ENCODE measurements at regions not wholly inside any gene's neighbourhood (a gene's known extent, or its start where the extent isn't known, plus 50 kb on each side); places are given as distances from the start of the nearest gene placed in this dataset.

DNA sequence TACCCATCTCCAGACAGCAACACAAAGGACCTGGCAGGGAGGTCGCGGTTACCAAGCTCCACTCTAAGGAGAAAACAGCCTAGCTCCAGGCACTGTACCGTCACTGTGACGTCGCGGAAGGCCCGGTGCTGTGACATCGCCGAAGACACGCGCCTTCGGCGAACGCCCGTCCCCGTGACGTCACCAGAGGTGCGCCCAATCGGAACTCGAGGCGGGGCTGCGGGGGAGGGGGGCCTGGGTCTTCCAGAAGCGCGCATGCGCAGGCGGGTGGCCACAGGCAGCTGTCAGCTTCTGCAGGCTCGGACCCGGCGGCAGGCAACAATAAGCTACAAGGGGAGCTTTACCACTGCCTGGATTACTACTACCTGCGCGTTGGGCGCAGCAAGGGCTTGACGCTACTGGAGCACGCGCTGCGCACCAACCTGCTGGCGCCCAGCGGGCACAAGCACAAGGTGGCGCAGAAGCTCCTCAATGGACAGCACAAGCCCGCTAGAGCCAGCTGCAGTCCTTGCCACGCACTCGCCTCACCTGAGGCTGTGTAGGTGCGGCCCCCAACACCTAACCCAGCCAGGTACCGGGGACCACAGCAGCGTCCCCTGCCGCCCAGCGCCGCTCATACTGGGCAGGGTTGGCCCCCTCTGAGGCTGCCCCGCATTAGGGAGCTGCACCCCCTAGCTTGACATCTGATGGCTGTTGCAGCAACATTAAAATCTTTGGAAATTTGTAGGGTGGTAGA, 208.4 kb downstream of the TPST1 start:
- peak overlapping the region; percentile 80 to 81 for H3K27ac Mint-ChIP-seq

DNA sequence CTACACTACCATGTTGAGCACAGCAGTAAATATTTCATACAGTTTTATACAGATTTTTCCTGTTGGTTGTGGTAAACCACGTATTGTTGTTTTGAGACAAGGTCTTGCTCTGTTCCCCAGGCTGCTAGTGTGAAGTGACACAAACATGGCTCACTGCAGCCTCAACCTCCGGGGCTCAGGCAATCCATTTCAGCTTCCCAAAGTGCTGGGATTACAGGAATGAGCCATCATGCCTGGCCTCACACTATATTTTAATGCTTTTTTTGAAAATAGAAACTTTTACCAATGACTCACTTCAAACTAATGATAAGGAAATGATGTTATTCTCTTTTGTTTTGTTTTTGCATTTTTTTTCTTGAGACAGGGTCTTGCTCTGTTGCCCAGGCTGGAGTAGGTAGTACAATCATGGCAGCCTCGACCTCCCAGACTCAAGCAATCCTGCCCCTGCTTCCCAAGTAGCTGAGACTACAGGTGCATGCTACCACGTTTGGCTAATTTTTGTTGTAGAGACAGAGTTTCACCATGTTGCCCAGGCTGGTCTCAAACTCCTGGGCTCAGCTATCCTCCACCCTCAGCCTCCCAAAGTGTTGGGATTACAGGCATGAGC, 210.6 kb downstream of the TPST1 start:
- Histone ChIP-seq H3K27ac (ENCODE audit: low read length) (no peak overlapping the region), H3K27me3 (ENCODE audit: control insufficient read depth, insufficient read depth, low read length) (no peaks in the 10 kb centered on the region), H3K4me3 (ENCODE audit: low read length) (no peak overlapping the region), H3K9me3 (ENCODE audit: control insufficient read depth, insufficient read depth, low read length) (no peaks in the 10 kb centered on the region), H3K4me1 (ENCODE audit: control insufficient read depth, insufficient read depth, low read length) (peaks cover 18% of the 10 kb centered on the region), H3K36me3 (ENCODE audit: control insufficient read depth, insufficient read depth, low read length) (no peaks in the 10 kb centered on the region)
- WGBS (ENCODE audit: insufficient coverage), result 61% methylated on average over 4 of the region's 4 CpGs
- DNase-seq (no peak), ATAC-seq (no peak)
- Mint-ChIP-seq H3K4me1 (peaks cover 0 to 11% of the 10 kb centered on the region in 2 donors), H3K9me3 (no peaks in the 10 kb centered on the region), H3K4me3 (no peak overlapping the region), H3K36me3 (no peaks in the 10 kb centered on the region), H3K27ac (no peak overlapping the region), H3K27me3 (ENCODE audit: low read depth in 2 of 2) (no peaks in the 10 kb centered on the region)
- intact Hi-C loops (cut with micrococcal nuclease), result no loop called here
- TF ChIP-seq CTCF (IDR thresholded peaks at IDR 0.05), result no peak

More for the DNA sequence above, 208.4 kb downstream of the TPST1 start:
- ATAC-seq (peak; percentile 92 to 96 (median 93)), DNase-seq (peak; percentile 80 to 91)
- Histone ChIP-seq H3K36me3 (ENCODE audit: control insufficient read depth, insufficient read depth, low read length) (no peaks in the 10 kb centered on the region), H3K4me3 (ENCODE audit: low read length) (peak overlapping the region; percentile 32), H3K27me3 (ENCODE audit: control insufficient read depth, insufficient read depth, low read length) (no peaks in the 10 kb centered on the region), H3K4me1 (ENCODE audit: control insufficient read depth, insufficient read depth, low read length) (peaks cover 18% of the 10 kb centered on the region), H3K9me3 (ENCODE audit: control insufficient read depth, insufficient read depth, low read length) (no peaks in the 10 kb centered on the region), H3K27ac (ENCODE audit: low read length) (no peak overlapping the region)
- H3K27me3 Mint-ChIP-seq (ENCODE audit: low read depth in 2 of 2), result no peaks in the 10 kb centered on the region
- H3K4me1 Mint-ChIP-seq, result peaks cover 0 to 11% of the 10 kb centered on the region in 2 donors
- intact Hi-C loops (cut with micrococcal nuclease), result loop anchor here (5.0 kb wide), 1 partner anchor 381 kb away; no protein-coding TSS in a partner anchor
- TF ChIP-seq CTCF (IDR thresholded peaks at IDR 0.05), result peak; percentile 41
- no peaks in the 10 kb centered on the region for H3K36me3 Mint-ChIP-seq
- no peaks in the 10 kb centered on the region for H3K9me3 Mint-ChIP-seq
- WGBS (ENCODE audit: insufficient coverage), result 6% methylated on average over 49 of the region's 49 CpGs
- H3K4me3 Mint-ChIP-seq, result peak overlapping the region; percentile 79

- intact Hi-C loops (cut with micrococcal nuclease), result no loop called here
Measured at GRCh38 chr7:66418537-66418936, 210.1 kb upstream of the KCTD7 start.

More at GRCh38 chr7:66418537-66418936, 210.1 kb upstream of the KCTD7 start:
- no peak overlapping the region for H3K27ac Mint-ChIP-seq
- peaks cover 11% of the 10 kb centered on the region for H3K4me1 ChIP-seq (ENCODE audit: control insufficient read depth, insufficient read depth, low read length)
- peaks cover 0 to 7% of the 10 kb centered on the region in 2 donors for H3K4me1 Mint-ChIP-seq
- WGBS (ENCODE audit: insufficient coverage), result 76% methylated on average over 2 of the region's 3 CpGs
- H3K36me3 ChIP-seq (ENCODE audit: control insufficient read depth, insufficient read depth, low read length), result no peaks in the 10 kb centered on the region
- no peak overlapping the region for H3K4me3 ChIP-seq (ENCODE audit: low read length)
- H3K27ac ChIP-seq (ENCODE audit: low read length), result no peak overlapping the region
- no peak for TF ChIP-seq CTCF (IDR thresholded peaks at IDR 0.05)
- H3K9me3 ChIP-seq (ENCODE audit: control insufficient read depth, insufficient read depth, low read length), result no peaks in the 10 kb centered on the region
- no peaks in the 10 kb centered on the region for H3K36me3 Mint-ChIP-seq
- H3K9me3 Mint-ChIP-seq, result no peaks in the 10 kb centered on the region
- no peaks in the 10 kb centered on the region for H3K27me3 Mint-ChIP-seq (ENCODE audit: low read depth in 2 of 2)
- H3K4me3 Mint-ChIP-seq, result no peak overlapping the region
- no peaks in the 10 kb centered on the region for H3K27me3 ChIP-seq (ENCODE audit: control insufficient read depth, insufficient read depth, low read length)
- ATAC-seq (no peak), DNase-seq (no peak)
